ENCODE measurements at regions not wholly inside any gene's neighbourhood (a gene's known extent, or its start where the extent isn't known, plus 50 kb on each side); places are given as distances from the start of the nearest gene placed in this dataset.
"Not testable (repeated sequence)": the region's sequence is repeated elsewhere in the genome, so short reads cannot be mapped to it uniquely, and the experiment has no call there.

DNA sequence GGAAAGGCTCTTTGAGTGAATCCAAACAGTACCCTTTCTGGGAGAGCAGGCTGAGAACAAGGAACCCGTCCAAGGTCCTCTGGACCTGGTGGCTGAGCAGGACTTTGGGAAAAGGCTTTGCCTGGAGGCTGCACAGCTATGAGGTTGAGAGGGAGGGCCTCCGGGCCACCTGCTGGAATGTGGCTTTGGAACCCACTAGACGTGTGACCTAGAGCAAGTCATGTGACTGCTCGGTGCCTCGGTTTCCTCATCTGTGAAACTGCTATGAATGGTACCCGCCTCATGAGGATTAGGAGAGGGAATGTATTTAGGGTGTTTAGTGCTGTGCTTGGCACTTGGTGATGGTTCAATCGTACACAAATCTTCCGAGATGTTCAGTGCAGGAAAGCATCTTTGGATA lies 50.4 kb downstream of the HAPSTR1 start:
- no peak for DNase-seq

DNA sequence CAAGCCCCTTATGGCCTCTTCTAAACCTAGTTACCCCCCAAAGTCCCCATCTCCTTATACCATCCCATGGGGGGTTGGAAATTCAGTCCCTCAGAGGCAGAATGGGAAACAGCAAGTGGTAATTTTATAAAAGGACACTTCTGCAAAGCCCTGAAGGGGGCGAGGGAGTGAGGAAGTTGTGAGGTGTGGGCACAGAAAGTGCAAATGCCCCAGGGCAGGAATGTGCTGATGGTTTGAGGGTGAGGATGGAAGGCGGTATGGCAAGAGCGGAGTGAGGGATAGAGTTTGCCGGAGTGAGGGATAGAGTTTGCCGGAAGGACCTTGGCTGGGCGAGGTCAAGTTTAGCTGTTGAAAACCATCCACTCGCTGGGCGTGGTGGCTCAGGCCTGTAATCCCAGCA lies 52.7 kb downstream of the HAPSTR1 start:
- no peak for DNase-seq

DNA sequence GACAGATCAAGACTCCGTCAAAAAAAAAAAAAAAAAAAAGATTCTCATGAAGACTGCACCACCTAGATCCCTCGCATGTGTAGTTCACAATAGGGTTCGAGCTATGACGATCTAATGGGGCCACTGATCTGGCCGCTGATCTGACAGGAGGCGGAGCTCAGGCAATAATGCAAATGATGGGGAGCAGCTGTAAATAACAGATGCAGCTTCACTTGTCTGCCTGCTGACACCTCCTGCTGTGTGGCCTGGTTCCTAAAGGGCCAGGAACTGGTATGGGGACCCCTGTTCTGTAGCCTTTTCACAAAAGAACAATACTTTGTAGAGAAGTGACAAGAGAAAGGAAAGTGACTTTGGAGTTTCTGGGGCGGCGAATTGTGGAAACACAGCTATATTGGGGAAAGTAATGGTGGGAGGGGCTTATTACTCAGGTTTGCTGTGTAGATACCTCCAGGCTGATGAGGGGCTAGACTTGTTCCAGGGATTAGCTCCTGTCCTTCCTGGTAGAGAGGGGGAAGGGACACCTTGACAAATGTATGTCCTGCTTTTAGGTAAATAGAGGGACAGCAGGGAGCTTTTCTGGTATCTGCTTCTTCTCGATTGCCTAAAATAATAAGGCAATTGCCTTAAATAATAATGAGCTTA lies 57.1 kb downstream of the HAPSTR1 start:
- no peak for DNase-seq

DNA sequence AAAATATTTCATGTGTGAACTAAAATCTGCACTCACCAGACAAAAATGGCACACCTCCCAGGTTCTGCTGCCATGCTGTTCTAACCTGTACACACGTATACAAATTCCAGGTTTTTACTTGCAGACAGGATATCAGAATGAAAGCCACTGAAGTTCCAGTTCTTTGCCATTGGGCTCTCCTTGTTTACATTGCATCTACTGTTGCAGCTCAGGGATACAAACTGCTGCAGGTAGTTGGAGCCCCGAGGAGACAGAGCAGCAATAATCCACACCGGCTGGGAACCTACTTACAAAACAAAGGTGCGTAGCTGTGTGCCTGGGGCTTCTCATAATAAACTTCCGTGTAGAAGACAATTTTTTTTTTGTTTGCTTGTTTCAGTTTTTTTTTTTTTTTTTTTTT lies 59.6 kb downstream of the HAPSTR1 start:
- no peak for DNase-seq

DNA sequence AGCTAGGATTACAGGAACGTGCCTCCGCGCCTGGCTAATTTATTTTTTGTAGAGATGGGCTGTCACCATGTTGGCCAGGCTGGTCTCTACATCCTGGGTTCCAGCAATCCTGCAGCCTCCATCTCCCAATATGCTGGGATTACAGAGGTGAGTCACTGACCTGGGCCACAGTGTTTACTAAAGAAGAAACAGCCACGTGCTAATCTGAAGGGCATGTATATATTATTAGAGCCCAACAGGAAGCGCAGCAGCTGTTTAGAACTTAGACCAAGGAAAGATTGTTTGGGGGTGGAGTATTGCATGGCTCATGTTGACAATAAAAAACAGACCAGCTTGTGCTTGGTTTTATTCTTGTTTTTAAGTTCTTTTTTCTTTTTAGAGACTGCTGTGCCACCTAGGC lies 60.2 kb downstream of the HAPSTR1 start:
- no peak for DNase-seq

DNA sequence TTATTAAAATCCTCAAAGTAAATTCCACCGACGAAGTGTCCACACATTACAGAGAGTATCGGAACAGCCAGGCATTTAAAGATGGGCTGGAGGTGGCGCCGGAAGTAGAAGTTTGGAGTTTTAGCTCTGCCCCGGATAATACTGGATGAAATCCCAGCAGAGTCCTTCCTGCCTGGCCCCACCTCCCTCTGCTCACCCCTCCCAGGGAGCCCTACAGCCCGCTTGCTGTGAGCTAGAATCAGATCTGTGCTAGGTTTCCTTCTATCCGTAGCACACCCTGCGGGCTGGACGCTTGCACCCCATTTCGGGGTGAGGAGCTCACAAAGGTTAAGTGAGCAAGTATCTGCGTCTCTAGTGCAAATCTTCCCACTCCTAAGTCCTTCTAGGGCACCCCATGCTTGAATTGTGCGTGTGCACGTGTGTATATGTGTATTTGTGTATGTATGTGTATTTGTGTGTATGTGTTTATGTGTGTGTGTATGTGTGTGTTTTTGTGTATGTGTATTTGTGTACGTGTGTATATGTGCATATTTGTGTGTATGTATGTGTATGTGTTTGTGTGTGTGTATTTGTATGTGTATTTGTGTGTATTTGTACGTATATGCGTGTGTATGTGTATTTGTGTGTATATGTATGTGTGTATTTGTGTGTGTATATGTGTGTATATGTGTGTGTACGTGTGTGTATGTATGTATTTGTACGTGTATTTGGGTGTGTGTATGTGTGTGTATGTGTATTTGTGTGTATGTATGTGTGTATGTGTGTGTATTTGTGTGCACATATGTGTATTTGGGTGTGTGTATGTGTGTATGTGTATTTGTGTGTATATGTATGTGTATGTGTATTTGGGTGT lies 61.4 kb downstream of the HAPSTR1 start:
- DNase-seq: no peak

DNA sequence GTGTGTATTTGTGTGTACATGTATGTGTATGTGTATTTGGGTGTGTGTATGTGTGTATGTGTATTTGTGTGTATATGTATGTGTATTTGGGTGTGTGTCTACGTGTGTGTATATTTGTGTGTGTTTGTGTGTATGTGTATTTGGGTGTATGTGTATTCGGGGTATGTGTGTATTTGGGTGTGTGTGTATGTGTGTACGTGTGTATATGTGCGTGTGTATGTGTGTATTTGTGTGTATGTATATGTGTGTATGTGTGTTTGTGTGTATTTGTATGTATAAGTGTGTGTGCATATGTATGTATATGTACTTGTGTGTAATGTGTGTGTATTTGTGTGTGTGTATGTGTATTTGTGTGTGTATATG lies 62.0 kb downstream of the HAPSTR1 start:
- no peak for DNase-seq

DNA sequence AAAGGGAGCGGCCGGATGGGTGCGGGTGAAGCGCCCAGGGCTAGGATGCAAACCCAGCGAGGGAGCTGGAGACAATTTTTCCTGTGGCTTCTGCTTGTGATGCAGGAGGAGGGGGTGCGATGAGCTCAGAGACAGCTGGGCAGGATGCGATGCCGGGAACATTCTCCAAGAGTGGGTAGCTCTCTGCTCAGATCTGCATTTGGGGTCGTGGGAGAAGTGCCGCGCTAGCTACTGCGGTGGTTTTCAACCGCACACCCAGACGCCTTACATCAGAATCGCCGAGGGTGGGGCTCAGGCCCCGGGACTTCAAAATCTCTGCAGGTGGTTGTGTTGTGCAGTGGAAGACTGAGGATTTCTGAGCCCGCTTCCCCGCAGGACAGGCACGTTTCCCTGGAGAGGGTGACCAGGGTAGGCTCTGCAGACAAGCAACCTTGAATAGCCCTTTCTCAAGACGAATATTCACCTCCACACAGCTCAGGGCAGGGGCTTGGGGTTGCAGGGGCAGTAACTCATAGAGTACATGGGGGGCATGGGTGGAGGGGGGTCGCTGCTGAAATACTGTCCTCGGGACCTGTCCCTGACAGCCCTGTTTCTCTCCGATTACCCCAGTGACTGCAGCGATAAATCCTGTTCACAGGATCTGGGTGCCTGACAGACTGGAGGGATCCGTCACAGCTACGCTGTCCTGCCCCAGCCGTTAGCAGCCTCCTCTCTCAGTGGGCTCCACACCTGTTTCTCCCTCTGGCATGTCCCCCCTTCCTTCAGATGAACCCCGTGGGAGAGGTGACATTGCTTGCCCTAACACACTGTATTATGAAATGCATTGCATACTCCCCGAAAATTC lies 63.3 kb downstream of the HAPSTR1 start:
- no peak for DNase-seq

DNA sequence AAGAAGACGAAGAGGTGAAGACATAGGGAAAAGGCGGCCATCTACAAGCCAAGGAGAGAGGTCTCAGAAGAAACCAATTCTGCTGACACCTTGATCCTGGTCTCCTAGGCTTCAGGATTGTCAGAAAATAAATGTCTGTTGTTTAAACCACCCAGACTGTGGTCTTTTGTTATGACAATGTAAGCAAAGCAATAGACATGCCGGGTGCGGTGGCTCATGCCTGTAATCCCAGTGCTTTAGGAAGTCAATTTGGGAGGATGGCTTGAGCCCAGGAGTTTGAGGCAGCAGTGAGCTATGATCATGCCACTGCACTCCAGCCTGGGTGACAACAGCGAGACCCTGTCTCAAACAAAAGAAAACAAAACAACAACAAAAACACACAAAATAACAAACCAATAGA lies 64.4 kb downstream of the HAPSTR1 start:
- no peak for DNase-seq

DNA sequence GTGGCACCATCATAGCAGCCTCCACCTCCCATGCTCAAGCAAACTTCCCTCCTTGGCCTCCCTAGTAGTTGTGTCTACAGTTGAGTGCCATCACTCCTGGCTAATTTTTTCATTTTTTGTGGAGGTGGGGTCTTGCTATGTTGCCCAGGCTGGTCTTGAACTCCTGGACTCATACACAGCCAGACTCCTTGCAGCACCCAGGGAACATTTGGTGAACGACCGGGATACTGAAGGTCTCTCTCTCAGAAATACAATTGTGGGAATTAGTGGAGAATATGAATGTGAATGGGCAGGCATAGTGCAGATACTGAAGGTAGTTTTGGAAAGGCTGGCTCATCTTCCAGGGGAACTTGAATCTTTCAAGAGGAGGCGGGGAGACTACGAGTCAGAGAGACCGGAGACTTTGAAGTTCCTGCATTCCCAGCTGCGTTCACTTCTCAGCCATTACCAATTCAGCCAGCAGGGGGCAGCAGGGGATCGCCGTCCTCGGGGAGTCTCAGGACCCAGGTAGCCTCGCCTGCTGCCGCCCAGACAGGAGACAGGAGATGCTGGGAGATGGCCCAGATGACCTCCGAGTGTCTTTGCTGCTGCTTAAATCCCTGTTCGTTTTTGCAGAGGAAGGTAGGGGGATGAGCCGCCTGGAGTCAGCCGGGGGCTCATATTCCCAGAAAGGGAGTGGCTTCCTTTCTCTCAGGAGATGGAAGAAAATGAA lies 68.6 kb downstream of the HAPSTR1 start:
- peak; percentile 63 for DNase-seq

DNA sequence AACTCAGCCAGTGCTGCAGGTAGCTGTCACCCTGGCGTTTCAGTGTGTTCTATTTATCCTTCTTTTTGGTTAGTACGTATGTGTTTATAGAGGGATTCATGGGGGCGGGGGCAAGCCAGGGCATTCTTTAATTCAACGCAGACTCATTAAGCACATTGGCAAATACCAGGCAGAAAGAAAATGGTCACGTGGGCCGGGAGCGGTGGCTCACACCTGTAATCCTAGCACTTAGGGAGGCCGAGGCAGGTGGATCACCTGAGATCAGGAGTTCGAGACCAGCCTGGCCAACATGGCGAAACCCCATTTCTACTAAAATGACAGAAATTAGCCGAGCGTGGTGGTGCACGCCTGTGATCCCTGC lies 69.1 kb downstream of the HAPSTR1 start:
- DNase-seq: no peak

DNA sequence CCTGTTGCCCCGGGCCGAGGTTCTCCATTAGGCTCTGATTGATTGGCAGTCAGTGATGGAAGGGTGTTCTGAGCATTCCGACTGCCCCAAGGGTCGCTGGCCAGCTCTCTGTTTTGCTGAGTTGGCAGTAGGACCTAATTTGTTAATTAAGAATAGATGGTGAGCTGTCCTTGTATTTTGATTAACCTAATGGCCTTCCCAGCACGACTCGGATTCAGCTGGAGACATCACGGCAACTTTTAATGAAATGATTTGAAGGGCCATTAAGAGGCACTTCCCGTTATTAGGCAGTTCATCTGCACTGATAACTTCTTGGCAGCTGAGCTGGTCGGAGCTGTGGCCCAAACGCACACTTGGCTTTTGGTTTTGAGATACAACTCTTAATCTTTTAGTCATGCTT lies 74.2 kb downstream of the HAPSTR1 start:
- no peak for DNase-seq

DNA sequence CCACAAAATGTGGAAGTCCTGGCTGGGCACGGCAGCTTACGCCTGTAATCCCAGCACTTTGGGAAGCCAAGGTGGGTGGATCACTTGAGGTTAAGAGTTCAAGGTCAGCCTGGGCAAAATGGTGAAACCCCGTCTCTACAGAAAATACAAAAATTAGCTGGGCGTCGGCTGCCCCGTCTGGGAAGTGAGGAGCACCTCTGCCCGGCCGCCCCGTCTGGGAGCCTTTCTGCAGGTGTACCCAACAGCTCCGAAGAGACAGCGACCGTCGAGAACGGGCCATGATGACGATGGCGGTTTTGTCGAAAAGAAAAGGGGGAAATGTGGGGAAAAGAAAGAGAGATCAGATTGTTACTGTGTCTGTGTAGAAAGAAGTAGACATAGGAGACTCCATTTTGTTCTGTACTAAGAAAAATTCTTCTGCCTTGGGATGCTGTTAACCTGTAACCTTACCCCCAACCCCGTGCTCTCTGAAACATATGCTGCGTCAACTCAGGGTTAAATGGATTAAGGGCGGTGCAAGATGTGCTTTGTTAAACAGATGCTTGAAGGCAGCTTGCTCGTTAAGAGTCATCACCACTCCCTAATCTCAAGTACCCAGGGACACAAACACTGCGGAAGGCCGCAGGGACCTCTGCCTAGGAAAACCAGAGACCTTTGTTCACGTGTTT lies 75.0 kb downstream of the HAPSTR1 start:
- not testable (repeated sequence) for DNase-seq

DNA sequence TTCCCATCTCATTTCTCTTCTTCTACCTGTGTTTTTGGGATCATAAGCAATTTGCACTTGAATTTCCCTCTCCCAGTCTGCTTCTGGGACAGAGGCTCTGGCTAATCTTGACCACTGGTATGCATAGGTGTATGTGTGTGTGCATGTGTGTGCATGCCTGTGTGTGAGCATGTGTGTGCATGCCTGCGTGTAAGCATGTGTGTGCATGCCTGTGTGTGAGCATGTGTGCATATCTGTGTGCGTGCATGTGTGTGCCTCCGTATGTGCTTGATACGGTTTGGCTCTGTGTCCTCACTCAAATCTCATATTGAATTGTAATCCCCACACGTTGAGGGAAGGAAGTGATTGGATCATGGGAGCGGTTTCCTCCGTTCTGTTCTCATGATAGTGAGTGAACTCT lies 77.7 kb downstream of the HAPSTR1 start:
- DNase-seq: no peak

DNA sequence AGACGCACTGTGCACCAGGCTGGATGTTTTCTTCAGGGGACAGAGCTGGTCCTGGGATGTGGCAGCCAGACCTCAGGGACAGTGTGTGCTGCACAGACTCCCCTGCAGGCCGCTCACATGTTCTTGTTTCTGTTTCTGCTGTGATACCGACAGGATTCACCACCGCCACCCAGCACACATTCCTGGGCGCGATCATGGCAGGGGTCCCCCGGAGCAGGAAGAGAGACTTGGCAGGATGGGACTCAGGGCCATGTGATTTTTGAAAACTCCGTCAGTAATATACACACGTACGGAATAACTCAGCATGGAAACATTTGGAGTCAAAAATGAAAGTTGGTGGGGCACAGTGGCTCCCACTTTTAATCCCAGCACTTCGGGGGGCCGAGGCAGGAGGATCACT lies 79.0 kb downstream of the HAPSTR1 start:
- DNase-seq: no peak

DNA sequence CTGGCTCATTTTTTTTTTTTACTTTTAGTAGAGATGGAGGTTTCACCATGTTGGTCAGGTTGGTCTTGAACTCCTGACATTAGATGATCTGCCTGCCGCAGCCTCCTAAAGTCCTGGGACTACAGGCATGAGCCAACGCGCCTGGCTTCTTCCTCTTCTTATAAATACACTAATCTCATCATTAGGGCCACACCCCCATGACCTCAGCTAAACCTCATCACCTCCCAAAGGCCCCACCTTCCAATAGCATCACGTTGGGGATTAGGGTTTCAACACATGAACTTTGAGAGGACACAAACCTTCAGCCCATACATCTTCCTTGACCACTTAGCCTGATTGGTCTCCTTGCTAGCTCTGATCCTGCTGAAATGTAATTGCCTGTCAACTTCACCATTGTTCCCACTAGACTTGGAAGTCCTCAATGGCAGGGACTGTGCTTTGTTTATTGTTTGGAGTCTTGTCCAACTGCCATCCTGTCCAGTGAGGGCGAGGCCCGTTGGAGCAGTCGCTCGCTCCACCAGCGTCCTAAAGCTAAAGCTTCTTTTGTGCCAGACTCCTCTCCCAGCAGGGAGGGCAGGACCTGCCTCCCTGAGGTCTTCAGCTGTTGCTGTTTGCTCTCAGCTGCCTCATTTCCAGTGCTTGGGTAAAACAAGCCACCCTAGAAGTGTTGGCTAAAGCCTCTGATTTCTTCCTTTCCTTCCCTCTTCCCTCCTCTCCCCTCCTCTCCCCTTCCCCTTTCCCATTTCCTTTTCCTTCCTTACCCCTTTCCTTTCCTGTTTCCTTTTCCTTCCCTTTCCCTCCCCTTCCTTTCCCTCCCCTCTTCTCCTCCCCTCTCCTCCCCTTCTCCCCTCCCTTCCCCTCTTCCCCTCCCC lies 85.3 kb downstream of the HAPSTR1 start:
- no peak for DNase-seq

DNA sequence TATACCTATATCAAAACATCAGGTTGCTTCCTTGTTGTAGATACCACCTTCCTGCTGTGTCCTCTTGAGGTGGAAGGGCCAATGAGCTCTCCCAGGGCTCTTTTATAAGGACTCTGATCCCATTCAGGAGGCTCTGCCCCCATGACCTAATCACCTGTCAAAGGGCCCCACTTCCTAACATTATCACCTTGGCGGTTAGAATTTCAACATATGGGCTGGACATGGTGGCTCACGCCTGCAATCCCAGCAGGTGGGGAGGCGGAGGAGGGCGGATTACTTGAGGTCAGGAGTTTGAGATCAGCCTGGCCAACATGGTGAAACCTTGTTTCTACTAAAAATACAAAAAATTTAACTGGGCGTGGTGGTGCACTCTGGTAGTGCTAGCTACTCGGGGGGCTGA lies 86.4 kb downstream of the HAPSTR1 start:
- no peak for DNase-seq

DNA sequence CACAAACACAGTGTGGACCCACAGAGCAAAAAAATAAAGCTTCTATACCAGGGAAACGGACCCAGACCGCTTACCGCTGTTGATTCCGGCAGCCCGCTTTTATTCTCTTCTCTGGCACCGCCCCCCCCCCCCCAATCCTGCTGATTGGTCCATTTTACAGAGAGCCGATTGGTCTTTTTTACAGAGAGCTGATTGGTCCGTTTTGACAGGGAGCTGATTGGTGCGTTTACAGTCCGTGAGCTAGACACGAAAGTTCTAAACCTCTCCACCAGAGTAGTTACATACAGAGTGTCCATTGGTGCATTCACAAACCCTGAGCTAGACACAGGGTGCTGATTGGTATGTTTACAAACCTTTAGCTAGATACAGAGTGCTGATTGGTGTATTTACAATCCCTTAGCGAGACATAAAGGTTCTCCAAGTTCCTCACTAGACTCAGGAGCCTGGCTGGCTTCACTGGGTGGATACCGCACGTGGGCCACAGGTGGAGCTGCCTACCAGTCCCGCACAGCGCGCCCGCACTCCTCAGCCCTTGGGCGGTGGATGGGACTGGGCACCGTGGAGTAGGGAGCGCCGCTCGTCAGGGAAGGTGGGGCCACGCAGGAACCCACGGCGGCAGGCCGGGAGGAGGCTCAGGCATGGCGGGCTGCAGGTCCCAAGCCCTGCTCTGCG lies 92.4 kb downstream of the HAPSTR1 start:
- DNase-seq: no peak

DNA sequence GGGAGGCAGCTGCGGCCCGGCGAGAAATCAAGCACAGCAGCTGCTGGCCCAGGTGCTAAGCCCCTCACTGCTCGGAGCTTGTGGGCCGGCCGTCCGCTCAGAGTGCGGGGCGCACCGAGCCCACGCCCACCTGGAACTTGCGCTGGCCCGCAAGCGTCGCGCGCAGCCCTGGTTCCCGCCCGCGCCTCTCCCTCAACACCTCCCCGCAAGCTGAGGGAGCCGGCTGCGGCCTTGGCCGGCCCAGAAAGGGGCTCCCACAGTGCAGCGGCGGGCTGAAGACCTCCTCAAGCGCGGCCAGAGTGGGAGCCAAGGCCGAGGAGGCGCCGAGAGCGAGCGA lies 92.9 kb downstream of the HAPSTR1 start:
- no peak for DNase-seq

DNA sequence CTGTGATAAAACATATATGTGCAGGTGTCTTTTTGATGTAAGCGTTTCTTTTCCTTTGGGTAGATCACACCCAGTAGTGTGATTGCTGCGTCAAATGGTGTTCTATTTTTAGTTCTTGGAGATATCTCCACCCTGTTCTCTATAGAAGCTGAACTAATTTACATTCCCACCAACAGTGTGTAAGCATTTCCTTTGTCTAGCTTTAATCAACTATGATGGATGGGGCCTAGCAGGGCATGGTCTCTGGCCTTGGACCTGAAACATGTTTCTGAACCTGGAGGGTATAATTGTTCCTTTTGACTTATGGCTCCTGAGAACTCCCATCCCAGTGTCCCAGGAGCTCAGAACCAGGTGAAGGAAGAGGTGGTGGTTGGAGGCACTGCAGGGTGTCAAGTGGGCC lies 93.9 kb downstream of the HAPSTR1 start:
- no peak for DNase-seq

DNA sequence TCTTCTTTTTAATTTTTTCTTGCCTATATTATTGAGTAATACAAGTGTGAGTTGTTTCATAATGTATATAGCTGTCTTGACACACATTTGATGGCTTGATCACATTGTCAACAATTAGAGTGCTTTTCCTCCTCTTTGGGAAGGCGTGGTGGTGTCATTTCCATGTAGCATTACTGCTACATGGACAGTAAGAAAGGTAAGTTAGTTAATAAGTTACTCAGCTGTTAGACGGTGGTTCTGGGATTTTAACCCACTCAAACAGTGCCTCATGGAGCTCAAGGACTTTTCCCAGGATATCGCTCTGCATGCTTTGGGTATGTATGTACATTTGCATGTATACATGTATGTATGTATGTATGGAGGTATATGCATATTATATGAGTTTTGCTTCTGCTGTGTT lies 94.6 kb downstream of the HAPSTR1 start:
- DNase-seq: no peak

Measured in activated CD8-positive, alpha-beta memory T cell treated with anti-CD3 and anti-CD28 coated beads for 24 hours (primary cell).